NCI-H748 treated with DMSO at 0.1 percent for 48 hours (cell line): ENCODE measurements at regions not wholly inside any gene's neighbourhood (a gene's known extent, or its start where the extent isn't known, plus 50 kb on each side); places are given as distances from the start of the nearest gene placed in this dataset.
A peak's percentile ranks its signal among the peaks of the same experiment; 100 is the strongest.
"Not testable (repeated sequence)": the region's sequence is repeated elsewhere in the genome, so short reads cannot be mapped to it uniquely, and the experiment has no call there.

Source experiments
- DNase-seq: peaks from one replicate; lab custom pipeline; 2025; lab: John Stamatoyannopoulos, UW

- not testable (repeated sequence) for DNase-seq
Observed at GRCh38 chr6:104676679-104677078, 183.0 kb downstream of the HACE1 start.

- not testable (repeated sequence) for DNase-seq
Observed at GRCh38 chr6:104675161-104675560, 184.6 kb downstream of the HACE1 start.

DNA sequence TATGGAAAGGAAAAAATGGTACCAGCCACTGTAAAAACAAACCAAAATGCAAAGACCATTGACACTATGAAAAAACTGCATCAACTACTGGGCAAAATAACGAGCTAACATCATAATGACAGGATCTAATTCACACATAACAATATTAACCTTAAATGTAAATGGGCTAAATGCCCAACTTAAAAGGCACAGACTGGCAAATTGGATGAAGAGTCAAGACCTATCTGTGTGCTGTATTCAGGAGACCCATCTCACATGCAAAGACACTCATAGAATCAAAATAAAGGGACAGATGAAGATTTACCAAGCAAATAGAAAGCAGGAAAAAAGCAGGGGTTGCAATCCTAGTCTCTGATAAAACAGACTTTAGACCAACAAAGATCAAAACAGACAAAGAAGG lies 186.6 kb downstream of the HACE1 start:
- not testable (repeated sequence) for DNase-seq

GRCh38 chr6:104671591-104671891 lies 188.2 kb downstream of the HACE1 start:
- DNase-seq = not testable (repeated sequence)

DNA sequence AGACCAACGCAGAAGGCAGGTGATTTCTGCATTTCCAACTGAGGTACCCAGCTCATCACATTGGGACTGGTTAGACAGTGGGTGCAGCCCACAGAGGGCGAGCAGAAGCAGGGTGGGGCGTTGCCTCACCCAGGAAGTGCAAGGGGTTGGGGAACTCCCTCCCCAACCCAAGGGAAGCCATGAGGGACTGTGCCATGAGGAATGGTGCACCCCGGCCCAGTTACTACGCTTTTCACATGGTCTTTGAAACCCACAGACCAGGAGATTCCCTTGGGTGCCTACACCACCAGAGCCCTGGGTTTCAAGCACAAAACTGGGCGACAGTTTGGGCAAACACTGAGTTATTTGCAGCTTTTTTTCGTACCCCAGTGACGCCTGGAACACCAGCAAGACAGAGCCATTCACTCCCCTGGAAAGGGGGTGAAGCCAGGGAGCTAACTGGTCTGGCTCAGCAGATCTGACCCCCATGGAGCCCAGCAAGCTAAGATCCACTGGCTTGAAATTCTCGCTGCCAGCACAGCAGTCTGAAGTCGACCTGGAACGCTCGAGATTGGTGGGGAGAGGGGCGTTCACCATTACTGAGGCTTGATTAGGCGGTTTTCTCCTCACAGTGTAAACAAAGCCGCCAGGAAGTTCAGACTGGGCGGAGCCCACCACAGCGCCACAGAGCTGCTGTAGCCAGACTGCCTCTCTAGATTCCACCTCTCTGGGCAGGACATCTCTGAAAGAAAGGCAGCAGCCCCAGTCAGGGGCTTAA lies 188.7 kb downstream of the HACE1 start:
- DNase-seq = peak; percentile 58

GRCh38 chr6:104669483-104669882 lies 190.2 kb downstream of the HACE1 start:
- DNase-seq = no peak

- DNase-seq = no peak
Observed at GRCh38 chr6:104656235-104656634, 203.5 kb downstream of the HACE1 start.

DNA sequence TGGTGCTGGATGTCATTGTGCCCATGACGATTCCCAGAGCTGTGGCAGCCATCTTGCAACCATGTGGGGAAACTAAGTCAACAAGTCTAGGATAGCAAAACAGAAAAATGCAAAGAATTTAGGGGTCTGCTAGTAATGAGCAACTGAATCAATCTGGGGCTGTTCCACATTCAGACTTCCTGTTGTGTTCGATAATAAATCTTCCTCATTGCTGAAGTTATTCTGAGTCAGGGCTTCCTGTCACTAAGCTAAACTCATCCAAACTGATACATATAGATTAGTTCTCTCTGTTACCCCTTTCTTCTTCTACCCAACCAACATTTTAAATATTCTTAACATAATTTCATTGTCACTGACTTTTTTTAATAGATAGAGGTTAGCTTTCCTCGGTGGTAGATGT lies 205.9 kb downstream of the HACE1 start:
- DNase-seq = no peak

GRCh38 chr6:104648347-104648746 lies 211.4 kb downstream of the HACE1 start:
- no peak for DNase-seq

DNA sequence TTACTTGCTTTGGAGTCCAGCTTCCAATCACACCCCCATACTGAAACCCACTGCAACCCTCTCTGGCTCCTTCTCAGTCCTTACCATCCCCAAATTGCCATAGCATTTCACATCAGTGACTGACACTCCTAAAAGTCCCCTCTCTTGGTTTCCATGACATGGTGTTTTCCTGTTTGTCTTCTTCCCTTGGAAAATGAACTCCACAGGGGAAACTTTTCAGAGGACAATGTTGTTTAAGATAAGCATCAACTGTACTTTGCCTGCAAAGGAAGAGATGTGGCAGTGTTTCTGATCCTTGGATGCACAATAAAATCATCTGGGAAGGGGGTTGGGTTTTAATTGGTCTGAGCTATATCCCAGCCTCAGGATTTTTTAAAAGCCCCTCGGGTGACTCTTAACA lies 214.9 kb downstream of the HACE1 start:
- no peak for DNase-seq

GRCh38 chr6:104642871-104643270 lies 216.8 kb downstream of the HACE1 start:
- DNase-seq = no peak

GRCh38 chr6:104640761-104641160 lies 219.0 kb downstream of the HACE1 start:
- no peak for DNase-seq

DNA sequence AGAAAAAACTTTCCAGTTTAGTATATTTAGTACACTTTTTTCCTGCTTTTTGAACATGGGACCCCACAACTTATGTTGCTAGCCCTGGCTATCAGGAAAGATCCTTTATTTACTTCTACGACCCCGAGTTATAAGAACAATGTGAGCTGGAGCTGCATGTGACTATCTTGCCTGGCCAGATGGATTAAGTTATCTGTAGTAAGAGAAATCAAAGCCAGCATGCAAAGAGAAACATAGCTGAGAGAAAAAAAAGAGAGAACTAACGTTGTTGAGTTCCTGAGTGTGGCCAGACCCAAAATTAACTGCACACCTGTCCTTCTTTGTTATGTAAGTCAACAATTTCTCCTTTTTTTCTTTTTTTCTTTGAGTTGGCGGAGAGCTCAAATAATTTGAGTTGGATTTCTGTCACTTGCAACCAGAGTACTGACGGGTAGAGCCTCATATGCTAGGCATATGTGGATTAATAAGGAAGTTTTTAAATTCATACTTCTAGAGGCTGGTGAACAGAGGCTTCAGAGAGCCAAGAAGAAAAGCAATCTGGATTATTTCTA lies 219.5 kb downstream of the HACE1 start:
- DNase-seq = no peak

- DNase-seq = no peak
Observed at GRCh38 chr6:104639668-104640067, 220.1 kb downstream of the HACE1 start.

DNA sequence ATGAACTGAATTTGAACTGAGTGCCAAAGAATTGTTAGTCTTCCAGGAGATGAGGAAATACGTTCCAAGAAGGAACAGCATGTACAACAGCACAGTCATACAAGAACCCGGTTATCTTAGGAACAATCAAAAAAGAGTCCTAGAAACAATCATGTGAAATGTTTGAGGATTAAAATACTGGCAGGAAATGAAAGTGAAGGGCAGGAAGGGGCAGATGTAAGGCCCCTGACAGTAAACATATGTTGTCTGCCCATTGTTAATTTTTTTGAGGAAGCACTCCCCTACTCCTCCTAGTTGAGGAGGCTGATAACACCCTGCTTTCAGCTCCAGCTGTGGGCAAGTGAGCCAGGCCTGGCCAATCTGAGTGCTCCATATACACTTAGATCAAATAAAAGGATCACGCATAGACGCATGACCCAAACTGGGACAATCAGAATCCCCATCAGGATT lies 220.9 kb downstream of the HACE1 start:
- DNase-seq = no peak

DNA sequence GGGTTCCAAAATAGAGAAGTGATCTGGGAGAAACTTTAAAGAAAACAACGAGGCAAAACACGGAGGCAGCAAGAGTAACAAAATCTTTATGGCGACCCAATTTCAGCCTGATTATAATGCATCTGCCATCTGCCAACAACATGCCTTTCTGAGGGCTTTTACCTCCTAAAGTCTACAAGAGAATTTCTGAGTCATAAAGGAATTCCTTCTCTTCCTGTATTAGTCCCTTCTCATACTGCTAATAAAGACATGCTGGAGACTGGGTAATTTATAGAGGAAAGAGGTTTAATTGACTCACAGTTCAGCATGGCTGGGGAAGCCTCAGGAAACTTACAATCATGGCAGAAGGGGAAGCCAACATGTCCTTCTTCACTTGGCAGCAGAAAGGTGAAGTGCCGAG lies 226.6 kb downstream of the HACE1 start:
- DNase-seq = no peak

- DNase-seq = no peak
Observed at GRCh38 chr6:104632588-104632987, 227.1 kb downstream of the HACE1 start.

DNA sequence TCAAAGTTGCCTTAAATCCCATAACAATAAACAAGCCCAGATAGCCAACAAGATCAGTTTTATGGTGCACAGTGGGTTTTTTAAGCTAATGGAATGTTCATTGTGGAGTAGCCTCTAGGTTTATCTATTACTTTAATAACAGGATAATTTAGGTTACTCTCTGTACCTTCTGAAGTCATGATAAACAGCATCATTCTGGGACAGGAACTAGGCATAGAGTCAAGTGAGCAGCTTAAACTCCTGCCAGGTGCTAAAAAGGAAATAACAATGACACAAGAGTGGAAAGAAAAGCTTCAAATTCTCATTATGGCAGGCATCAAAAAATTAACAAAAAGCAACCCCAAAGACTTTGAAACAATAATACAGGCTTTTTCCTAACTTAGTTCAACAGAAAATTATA lies 228.8 kb downstream of the HACE1 start:
- no peak for DNase-seq

DNA sequence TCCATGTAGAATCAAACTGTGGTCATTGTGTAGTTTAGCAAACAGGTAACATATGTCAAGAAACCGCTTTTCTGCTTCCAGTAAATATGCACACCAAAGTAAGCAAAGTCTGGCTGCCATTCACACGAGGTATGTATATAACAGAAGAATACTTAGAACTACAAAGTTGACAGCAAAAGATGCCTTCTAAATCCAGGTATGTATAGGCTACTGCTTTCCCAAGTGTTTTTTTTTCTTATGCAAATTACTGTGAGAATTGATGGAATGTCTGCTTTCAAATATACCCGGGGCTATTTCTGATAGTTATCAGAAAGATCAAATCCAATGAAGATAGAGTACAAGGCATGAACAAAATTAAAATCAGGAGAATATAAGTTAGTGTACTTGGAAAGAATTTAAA lies 229.2 kb downstream of the HACE1 start:
- DNase-seq = no peak

DNA sequence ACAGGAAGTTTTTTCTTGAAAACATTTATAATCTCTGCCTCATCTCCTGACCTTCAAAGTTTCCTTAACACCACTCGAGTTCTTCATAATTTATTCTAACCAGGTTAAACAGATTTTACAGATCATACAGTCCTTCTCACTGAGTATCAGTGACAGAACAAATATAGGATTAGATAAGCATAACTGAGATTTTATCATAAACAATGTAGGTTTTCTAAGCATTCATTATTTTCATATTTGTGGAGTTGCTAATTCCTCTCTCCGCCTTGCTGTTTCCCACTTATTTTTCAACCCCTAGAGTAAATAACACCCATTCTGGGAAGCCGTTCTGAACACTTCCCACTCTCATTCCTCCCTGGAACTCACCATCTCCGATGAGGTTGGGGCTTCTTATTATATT lies 229.9 kb downstream of the HACE1 start:
- DNase-seq = no peak

DNA sequence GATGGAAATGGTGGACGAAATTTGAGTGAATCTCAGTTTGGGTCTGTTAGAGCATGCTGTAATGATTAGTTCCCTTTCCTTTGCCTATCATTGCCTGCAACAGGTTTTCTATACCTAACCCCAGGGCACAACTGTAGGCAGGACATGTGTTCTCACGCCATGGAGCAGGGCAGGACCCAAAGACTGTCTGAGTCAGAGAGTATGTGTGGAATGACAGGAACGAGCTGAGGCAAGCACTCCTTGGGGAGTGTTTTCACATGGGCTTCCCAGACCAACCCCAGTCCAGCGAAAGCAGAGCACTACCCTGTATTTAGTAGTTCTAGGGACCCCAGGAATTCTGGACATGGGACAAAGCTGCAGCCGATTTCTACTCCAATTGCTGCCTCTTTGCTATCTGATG lies 234.2 kb downstream of the HACE1 start:
- no peak for DNase-seq

GRCh38 chr6:104623052-104623690 lies 236.5 kb downstream of the HACE1 start:
- DNase-seq = no peak

- no peak for DNase-seq
Observed at GRCh38 chr6:104621396-104621795, 238.3 kb downstream of the HACE1 start.

DNA sequence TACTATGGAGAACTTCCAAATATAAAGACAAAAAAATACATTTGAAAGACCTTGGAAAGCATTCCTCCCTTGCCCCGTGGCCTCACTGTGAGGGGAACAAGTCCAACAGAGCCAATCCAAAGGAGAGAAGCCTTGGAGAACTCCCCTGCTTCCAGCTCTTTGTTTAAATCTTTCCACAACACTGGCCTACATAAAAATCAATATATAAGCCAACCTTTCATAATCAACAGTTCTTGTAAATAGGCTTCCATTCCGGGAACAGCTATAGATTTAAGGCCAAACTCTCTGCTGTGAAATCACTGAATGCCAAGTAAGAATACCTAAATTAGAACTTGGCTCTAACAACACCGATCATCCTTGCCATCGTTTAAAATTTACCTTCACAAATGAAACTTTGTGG lies 242.1 kb downstream of the HACE1 start:
- DNase-seq = no peak
